Hippocampal formation (tissue), 2 donors: ENCODE measurements at regions not wholly inside any gene's neighbourhood (a gene's known extent, or its start where the extent isn't known, plus 50 kb on each side); places are given as distances from the start of the nearest gene placed in this dataset.
"Not testable (repeated sequence)": the region's sequence is repeated elsewhere in the genome, so short reads cannot be mapped to it uniquely, and the experiment has no call there.

Source experiments
- DNase-seq, 2 donors: peaks; one replicate each; lab custom pipeline; 2025; lab: John Stamatoyannopoulos, UW

DNA sequence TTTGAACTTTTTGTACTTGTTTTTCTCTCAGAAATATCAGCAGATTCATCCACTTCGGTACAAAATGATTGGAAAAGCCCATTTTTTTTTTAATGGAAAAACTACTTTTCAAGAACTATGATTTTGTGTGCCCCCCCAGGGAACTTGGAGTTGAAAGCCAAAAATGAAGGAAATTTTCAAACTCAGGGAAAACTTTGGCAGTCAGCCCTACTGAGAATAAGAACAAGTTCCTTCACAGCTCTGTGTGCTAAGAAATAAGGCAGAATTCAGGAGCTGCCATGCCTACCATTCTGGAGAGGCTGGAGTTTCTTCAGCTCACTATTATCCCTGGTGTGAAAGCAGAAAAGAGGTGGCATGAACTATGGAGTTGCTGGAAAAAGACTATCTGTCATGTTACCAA, 226.0 kb upstream of the SLC35G4 start:
- no peak for DNase-seq

DNA sequence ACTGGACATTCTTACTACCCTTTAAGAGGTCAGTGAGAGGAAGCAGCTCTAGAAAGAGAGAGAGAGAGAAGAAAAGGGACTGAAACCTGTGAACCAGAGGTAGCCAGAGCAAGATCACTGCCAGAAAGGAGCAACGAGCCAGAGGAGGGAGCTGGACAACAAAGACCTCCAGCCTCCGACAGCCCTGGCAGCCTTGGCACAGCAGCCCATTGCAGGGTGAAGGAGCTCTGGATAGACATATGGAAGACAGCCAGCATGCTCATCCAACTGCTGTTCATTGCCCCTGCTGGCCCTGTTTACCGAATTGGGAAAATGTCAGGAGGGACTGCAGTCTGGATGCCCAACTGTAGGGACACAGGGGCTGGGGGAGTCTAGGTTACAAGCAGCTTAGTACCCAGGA, 228.4 kb upstream of the SLC35G4 start:
- DNase-seq, result no peak

DNA sequence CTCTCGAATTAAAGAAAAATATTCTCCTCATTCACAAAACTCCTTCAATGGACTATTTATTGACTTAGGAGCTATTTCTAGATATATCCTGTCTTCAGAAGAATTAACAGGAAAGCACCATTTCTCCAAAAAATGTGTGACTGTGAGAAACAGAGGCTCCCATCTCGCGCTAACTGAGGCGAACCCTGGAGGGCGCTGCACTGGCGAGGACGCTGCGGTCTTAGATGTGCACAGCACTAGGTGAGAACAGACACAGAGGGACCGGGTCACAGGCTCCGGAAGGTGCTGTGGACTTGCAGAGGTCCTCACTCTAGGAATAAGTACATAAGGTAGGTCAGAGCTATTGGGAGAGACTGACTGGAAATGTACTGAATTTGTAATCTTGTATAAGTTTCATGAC, 229.7 kb upstream of the SLC35G4 start:
- no peak for DNase-seq

DNA sequence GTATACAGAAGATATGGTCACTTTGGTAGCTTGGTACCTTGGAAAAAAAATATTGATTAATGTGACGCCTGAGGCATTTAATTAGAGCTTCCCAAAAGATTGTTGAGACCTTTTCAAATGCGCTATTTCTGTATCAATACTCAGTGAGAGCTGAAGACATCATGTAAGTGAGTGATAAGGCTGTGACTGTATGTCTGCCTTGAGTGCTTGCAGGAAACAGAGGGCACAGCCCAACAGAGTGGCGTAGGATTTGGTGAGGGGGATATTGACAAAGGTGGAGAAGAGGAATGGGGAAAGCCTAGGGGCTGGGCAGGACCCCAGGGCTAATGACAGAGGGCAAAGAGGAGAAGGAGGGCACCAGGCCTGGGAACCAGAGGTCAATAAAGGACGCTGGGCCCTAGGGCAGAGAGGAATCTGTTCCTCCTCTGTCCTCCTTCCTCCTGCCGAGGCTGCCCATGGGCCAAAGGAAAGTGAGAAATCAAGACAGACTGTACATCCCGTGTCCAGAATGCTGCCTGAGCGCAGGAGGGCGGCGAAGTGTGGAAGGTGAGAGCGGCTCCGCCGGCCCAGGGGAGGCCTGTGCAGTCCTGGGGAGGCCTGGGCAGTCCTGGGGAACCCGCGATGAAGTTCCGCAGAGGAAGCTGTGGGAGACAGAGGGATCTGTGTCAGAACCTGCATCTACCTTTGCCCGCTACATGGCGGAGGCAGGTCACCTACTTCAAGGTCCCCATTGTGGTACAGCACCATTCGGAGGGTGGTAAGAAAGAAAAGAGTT, 228.6 kb upstream of the PIEZO2 start:
- DNase-seq, result no peak

DNA sequence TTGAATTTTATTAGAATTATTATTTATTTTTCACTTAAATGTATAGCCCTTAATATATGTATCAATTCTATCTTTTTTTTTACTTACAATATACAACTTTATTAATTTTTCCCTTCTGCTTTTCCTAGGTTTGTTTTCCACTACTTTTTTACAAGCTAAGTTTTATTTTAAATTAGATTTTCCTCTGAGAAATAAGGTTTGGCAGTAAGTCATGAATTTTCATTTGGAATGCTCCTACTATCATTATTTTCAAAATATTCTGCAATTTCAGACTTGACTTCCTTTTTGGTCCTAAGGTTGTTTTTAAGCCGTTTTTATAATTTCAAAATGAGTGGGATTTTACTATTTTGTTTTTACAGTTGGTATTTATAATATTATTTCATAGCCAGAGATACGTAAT, 222.8 kb upstream of the PIEZO2 start:
- no peak for DNase-seq

DNA sequence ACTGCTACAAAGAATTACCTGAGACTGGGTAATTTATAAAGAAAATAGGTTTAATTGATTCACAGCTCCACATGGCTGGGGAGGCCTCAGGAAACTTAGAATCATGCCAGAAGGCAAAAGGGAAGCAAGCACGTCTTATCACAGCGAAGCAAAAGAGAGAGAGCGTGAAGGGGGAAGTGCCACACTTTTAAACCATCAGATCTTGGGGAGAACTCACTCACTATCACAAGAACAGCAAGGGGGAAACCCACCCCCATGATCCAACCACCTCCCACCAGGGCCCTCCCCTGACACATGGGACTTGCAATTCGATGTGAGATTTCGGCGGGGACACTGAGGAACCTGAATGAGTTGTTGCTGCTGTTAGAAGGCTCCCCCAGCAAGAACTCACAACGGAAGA, 220.2 kb upstream of the PIEZO2 start:
- no peak for DNase-seq

DNA sequence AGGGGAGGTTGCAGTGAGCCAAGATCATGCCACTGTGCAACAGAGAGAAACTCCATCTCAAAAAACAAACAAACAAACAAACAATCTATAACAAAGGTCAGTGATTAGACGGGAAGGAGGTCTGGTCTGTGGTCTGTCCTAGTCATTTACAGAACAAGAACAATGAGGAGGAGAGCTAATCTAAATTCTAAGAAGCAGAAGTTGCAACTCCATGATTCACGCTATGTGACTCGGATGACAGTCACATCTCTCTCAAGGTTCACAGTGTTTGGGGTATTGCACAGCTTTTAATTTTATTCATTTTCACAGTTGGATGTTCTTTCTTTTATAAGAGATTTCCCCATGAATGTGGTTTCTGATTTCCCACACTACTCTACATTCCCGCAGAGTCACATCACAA, 218.7 kb upstream of the PIEZO2 start:
- DNase-seq, result no peak

DNA sequence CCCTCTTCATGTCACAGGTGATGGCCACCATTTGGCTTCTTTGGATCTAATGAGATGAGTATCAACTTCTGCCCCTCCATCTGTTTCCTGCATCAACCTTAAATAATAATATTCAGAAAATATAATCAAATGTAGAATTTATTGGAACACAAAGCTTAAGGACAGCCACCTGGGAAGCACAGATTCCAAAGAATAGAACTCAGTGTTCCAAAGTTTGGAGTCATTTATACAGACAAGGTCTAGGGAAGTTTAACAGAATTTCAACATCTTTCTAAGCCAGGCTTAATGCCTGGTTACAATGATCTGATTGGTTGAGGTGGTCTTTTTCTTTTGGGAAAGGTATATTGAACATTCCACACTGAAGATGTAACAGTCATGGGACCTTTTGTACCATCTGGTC, 218.0 kb upstream of the PIEZO2 start:
- DNase-seq, result no peak

DNA sequence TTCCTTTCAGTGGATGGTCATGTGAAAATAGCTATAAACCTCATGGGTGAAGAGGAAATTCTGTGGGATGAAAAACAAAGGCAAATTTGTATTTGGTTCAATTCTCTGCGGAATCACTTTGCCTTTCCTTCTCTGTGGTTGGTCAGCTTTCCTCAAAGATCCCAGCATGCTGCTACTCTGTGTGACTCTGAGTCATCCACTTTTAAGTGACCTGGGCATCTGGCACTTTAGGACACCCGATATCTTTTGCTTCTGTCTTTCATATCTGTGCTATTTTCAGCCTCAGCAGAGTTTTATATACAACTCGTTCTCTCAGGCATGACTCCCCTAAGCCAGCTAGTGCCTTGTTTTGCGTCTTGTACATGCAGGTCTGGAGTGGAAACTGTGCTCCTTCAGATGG, 217.0 kb upstream of the PIEZO2 start:
- DNase-seq, result no peak

DNA sequence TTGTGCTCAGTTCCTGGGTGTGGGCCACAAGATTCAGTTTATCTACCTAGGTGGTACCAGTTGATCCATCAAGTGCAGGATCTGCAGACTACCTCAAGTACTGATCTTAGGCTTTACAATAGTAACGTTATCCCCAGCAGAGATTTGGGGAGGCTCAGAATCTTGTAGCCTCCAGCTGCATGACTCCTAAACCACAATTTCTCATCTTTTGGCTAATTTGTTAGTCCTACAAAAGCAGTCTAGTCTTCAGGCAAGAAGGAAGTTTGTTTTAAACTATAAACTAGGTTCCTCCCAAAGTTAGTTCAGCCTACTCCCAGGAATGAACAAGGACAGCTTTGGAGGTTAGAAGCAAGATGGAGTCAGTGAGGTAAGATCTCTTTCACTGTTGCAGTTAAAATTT, 213.5 kb upstream of the PIEZO2 start:
- no peak for DNase-seq

DNA sequence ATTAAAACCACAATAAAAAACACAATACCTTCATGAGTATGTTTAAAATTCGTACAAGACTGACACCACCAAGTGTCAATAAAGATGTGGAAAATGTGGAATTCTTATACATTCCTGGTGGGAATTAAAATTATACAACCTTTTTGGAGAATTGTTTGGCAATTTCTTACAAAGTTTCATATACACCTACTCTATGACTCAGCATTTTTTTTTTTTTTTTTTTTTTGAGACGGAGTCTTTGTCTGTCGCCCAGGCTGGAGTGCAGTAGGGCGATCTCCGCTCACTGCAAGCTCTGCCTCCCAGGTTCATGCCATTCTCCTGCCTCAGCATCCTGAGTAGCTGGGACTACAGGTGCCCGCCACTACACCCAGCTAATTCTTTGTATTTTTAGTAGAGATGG, 212.5 kb upstream of the PIEZO2 start:
- not testable (repeated sequence) for DNase-seq

DNA sequence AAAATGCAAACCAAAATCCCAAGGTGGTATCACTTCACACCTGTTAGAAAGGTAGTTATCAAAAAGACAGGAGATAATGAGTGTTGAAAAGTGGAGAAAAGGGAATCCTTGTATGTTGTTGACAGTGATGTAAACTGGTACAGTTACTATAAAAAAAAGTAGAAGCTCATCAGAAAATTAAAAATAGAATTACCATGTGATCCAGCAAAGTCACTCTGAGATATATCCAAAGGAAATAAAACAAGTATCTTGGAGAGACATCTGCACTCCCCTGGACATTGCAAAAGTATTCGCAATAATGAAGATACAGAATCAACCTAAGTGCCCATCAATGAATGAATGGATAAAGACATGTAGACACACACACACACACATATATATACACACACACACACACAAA, 208.3 kb upstream of the PIEZO2 start:
- no peak for DNase-seq

DNA sequence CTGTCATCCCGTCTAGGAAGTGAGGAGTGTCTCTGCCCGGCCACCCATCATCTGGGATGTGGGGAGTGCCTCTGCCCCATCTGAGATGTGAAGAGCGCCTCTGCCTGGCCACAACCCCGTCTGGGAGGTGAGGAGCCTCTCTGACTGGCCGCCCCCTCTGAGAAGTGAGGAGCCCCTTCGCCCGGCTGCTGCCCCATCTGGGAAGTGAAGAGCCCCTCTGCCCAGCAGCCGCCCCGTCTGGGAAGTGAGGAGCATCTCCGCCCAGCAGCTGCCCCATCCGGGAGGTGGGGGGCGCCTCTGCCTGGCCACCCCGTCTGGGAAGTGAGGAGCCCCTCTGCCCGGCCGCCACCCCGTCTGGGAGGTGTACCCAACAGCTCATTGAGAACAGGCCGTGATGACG, 195.2 kb upstream of the PIEZO2 start:
- DNase-seq, result not testable (repeated sequence)

DNA sequence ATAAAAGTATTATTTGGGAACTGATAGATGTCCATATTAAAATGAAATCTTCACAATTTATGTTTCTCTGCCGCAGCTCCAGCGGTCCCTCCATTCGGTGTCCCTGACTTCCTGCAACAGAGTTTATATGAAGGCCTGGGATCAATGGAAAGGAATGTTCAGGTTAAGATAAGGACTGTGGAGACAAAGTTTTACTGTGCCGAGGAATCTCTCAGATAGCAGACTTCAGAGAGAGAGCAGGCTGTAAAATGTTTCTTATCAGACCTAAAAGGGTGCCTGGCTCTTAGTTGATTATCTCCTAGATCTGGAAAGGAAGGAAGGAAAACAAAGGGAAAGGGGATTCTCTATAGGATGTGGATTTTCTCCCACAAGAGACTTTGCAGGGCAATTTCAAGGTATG, 193.7 kb upstream of the PIEZO2 start:
- DNase-seq, result no peak

DNA sequence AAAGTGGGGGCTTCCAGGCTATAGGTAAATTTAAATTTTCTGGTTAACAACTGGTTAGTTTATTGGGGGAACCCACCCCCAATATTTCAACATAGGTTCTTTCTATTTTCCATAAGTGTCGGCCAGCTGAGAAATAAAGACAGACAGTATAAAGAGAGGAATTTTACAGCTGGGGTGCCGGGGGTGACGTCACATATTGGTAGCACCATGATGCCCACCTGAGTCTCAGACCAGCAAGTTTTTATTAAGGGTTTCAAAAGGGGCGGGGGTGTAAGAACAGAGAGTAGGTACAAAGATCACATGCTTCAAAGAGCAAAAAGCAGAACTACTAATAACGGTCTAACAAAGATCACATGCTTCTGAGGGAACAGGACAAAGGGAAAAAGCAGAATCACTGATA, 192.7 kb upstream of the PIEZO2 start:
- not testable (repeated sequence) for DNase-seq

DNA sequence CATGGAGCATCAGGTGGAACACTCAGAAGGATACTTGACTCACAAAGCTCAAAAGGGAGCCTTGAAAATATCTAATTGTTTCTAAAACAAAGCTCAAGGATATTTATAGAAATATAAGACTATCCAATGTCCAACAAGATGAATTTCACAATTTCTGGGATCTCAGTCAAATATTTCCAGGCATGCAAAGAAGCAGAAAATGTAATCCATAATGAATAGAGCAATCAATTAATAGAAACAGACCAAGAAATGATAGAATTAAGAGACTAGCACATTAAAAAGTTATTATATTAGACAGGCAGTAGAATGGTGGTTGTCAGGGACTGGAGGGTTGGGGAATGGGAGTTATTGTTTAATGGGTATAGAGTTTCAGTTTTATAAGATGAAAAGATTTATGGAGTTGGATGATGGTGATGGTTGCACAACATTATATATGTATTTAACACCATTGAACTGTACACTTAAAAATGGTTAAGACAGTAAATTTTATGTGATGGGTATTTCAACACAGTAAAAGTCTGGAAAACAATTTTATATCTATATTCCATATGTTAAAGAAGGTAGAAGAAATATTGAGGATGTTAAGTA, 189.9 kb upstream of the PIEZO2 start:
- DNase-seq, result no peak

DNA sequence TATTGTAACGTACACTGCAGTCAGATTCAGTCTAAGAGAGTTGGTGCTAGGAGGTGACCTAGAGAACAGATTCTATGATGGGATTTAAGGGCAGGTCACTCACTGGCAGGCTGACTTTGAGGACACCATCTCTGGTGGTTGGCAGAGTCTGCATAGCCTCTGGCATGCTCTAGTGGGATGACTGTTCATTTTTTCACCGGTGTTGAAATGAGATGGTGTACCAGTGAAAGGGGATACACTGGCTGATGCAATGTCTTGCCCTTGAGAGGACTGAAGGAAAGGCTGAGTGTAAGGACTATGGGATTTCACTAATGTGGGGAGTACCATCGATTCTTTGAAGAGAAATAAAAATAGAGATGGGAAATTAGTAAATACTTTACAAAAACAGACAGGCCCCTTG, 186.9 kb upstream of the PIEZO2 start:
- no peak for DNase-seq

DNA sequence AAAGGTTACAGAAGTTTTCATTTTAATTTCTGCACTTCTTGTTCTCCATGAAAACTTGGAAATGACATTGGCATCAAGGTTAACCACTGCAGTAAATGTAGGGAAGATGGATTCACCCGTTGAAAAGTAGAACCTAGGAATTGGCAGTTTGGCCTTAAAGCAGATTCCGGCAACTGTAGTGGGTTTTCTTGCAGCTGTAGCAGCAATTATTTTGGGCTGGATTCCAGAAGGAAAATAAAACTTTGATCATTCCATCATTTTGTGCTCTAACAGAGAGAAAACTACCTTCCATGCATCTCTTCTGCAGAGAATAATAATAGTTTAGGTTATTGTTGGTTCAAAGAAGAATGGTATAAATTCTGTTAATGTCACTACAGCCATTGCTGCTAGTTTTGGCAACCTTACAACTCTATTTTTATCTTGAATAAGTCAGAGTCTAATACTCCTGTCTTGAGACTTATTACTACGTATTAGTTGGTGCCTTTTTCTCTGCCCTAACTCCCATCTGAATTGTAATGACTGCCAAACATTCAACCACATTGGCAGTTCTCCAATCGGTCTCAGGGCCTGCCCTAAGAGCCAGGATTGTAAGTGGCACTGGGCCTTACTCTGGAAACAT, 178.1 kb upstream of the PIEZO2 start:
- DNase-seq, result no peak

DNA sequence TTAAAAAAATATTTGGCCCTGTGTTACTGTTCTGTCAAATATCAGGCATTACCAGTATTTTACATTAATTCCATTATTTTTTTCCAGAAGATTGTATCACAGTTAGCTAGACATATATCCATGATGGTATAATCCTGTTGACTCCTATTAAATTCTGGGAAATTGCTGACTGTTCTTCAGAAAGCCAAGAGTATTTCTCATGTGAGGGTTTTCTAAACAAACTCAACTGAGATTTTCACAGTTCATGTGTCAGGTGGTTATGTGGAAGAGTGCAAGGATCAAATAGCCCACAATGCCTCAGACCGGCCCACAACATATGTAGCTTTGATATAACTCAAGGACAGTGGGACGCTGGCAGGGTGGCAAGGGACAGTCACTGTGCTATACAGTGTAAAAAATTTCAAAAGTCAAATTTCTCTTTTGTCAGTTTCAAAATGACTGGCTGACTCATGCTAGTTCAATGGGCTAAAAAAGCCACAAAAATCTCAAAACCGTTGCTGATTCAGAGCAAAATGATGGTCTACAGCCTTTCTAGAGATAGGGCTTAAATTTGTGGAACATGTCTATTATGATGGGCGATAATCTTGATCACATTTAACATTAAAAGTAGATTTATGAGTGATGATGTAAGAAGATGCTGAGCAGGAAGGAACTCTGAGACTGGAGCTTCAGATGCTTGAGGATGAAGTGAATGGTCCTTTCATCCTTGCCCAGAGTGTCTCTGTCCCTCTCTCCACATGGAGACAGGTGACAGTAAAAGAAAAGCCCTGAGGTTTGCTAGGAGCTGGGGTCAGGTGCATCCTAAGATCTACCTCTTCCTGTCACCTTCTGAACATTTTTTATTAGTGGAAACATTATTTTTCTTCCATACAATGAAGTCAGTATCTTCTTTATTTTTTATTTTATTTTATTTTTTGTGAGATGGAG, 175.8 kb upstream of the PIEZO2 start:
- no peak for DNase-seq

DNA sequence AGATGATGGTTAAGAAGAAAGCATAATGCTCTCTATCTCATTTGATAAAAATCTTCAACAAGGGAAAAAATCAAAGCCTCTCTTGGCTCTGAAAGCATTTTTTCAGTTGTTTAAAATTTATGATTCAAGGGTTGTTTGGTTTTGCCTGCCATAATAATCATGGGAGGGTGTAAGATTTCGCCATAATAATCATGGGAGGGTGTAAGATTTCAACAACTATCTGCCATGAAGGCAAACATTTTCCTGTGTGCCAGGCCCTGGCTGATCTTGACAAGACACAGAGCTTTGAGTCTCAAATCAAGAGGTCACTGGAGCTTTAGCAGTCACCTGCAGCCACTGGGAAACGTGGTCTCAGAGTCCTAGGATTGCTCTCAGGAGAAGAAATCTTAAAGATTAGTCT, 175.1 kb upstream of the PIEZO2 start:
- no peak for DNase-seq

DNA sequence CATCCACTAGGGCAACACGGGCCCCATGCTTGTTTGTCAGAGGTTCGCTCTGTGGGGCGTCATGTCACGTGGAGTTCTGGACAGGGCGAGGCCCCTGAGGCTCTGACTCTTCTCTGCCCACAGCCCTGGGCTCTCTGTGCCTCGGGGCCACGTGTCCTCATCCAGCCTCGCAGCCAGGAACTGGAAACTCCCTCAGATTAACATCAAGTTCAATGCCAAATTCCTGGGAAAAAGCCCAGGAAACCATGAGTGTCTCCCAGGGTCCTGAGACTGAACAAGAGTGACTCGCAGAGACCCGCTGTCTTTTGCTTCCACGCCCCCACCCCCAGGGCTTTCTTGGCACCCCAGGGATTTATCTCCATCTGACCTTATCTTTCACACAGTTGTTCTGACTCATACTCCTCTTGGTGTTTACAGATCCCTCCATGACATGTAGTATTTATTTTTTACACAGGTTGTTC, 174.0 kb upstream of the PIEZO2 start:
- no peak for DNase-seq

DNA sequence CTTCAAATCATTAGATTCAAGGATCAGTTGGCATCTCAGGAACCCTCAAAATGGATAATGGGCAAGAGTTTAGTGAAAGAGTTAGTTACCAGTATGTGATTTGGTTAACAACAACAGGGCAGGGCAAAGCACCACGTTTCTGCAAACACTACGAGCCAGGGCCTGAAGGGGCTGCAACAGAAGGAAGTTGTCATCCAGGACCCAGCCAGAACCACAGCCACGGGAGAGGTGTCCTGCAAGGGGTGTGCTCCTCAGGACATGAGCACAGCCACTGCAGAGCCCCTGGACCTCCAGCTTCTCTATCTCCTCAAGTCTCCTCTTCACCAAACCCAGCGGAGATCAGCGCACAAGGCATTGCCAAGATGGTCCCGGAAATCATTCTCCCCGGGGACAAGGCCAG, 173.3 kb upstream of the PIEZO2 start:
- no peak for DNase-seq
